ENCODE measurements at regions not wholly inside any gene's neighbourhood (a gene's known extent, or its start where the extent isn't known, plus 50 kb on each side); places are given as distances from the start of the nearest gene placed in this dataset.
"Not testable (repeated sequence)": the region's sequence is repeated elsewhere in the genome, so short reads cannot be mapped to it uniquely, and the experiment has no call there.

DNA sequence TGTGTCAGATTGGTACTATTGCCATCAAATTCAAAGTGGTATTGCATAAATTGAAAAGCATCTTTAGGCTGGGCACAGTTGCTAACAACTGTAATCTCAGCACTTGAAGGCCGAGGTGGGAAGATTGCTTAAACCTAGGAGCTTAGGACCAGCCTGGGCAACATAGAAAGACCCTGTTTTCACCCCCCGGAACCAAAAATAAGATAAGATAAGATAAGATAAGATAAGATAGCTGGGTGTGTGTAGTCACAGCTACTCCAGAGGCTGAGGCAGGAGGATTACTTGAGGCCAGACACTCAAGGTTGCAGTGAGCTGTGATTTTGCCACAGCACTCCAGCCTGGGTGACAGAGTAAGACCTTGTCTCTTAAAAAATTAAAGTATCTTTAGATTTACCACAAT, 297.9 kb upstream of the SEMA6A start:
- no peak for DNase-seq (ENCODE audit: low read depth)
- no peak for TF ChIP-seq CTCF (IDR thresholded peaks at IDR 0.05; ENCODE audit: insufficient read depth, low read length, poor library complexity, severe bottlenecking)
- Histone ChIP-seq H3K36me3 (ENCODE audit: control insufficient read depth, insufficient read depth, low read length) (no peaks in the 10 kb centered on the region), H3K27me3 (ENCODE audit: control insufficient read depth, insufficient read depth, low read length) (no peaks in the 10 kb centered on the region), H3K4me3 (ENCODE audit: low read depth, low read length) (no peak overlapping the region)

DNA sequence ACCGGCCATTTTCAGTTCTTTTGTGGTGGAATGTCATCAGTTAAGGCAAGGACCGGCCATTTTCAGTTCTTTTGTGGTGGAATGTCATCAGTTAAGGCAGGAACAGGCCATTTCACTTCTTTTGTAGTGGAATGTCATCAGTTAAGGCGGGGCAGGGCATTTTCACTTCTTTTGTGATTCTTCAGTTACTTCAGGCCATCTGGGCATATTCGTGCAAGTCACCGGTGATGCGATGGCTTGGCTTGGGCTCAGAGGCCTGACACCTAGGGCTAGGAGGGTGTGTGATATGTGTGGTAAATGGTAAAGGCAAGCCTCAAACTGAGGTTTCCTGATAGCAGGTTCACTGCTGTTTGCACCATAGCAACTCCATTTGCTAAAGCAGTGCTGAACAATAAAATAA, 293.2 kb upstream of the SEMA6A start:
- not testable (repeated sequence) for H3K4me3 ChIP-seq (ENCODE audit: low read depth, low read length); H3K27me3 ChIP-seq (ENCODE audit: control insufficient read depth, insufficient read depth, low read length); H3K36me3 ChIP-seq (ENCODE audit: control insufficient read depth, insufficient read depth, low read length); DNase-seq (ENCODE audit: low read depth)

DNA sequence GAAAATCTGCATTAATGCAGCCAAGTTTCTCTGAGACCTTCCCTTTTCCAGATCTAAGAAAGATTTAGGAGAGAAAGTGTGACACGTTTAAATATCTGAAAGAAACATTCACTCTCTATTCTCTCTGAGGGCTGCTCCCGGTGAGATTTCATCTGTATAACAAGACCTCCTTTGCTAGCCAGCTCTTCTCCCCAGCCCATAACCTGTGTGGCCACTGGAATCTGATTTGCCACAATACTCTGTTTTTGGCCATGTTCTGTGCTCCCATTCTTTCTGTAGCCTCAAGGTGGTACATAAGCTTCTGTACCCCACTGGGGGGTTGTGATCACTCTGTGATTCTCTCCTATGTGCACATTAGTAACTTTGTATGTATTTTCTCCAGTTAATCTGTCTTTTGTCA, 291.0 kb upstream of the SEMA6A start:
- Histone ChIP-seq H3K27me3 (ENCODE audit: control insufficient read depth, insufficient read depth, low read length) (no peaks in the 10 kb centered on the region), H3K36me3 (ENCODE audit: control insufficient read depth, insufficient read depth, low read length) (no peaks in the 10 kb centered on the region), H3K4me3 (ENCODE audit: low read depth, low read length) (no peak overlapping the region)
- DNase-seq (ENCODE audit: low read depth): no peak
- TF ChIP-seq CTCF (IDR thresholded peaks at IDR 0.05; ENCODE audit: insufficient read depth, low read length, poor library complexity, severe bottlenecking): no peak

DNA sequence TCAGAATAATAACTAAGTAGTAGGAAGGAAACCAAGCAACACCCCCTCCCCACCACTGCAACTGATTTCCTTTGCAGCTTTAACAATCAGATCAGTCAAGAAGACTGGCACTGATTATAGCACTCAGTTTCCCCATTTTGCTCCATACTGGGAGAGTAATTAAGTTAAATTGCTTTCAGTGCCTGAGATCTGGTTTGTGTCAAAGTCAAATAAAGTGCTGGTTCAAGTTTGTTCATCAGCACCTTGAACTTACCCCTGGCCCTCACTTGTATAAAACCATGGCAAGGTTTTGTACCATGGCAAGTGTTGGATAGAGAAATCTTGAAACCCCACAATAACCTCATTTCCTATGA, 290.2 kb upstream of the SEMA6A start:
- H3K4me3 ChIP-seq (ENCODE audit: low read depth, low read length): no peak overlapping the region
- no peak for TF ChIP-seq CTCF (IDR thresholded peaks at IDR 0.05; ENCODE audit: insufficient read depth, low read length, poor library complexity, severe bottlenecking)
- no peaks in the 10 kb centered on the region for H3K27me3 ChIP-seq (ENCODE audit: control insufficient read depth, insufficient read depth, low read length)
- H3K36me3 ChIP-seq (ENCODE audit: control insufficient read depth, insufficient read depth, low read length): no peaks in the 10 kb centered on the region
- DNase-seq (ENCODE audit: low read depth): no peak

DNA sequence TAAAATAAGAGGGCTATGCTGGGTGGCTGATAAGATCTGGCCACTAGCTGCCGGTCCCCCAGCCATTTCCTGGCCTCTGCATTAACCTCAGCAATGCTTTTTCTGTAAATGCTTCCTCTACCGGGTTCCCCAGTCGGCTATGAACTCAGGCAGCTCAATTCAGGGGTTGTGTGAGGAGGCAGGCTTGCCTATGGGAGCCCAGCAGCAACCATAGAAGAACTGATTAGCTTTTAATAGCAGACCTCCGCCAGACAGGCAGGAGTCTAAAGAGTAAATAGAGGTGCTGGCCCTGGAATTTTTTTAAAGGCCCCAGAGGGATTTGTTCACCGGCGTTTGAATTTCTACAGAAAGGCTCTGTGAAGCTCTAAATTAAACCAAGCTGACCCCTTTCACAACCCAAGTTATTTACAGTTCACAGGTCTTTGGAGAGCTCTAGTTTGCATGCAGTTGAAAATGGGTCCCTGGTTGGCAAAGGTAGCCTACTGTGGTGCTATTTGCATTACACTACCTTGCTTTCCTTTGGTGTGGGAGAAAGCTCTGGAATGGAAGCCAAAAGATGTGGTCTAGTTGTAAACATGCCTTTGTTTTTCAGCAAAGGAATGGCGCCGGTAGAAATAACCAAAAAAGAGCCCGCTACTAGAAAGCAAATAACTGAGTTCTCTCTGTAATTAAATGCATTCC, 289.7 kb upstream of the SEMA6A start:
- H3K27me3 ChIP-seq (ENCODE audit: control insufficient read depth, insufficient read depth, low read length): no peaks in the 10 kb centered on the region
- H3K36me3 ChIP-seq (ENCODE audit: control insufficient read depth, insufficient read depth, low read length): no peaks in the 10 kb centered on the region
- no peak overlapping the region for H3K4me3 ChIP-seq (ENCODE audit: low read depth, low read length)
- DNase-seq (ENCODE audit: low read depth): no peak
- TF ChIP-seq CTCF (IDR thresholded peaks at IDR 0.05; ENCODE audit: insufficient read depth, low read length, poor library complexity, severe bottlenecking): no peak

DNA sequence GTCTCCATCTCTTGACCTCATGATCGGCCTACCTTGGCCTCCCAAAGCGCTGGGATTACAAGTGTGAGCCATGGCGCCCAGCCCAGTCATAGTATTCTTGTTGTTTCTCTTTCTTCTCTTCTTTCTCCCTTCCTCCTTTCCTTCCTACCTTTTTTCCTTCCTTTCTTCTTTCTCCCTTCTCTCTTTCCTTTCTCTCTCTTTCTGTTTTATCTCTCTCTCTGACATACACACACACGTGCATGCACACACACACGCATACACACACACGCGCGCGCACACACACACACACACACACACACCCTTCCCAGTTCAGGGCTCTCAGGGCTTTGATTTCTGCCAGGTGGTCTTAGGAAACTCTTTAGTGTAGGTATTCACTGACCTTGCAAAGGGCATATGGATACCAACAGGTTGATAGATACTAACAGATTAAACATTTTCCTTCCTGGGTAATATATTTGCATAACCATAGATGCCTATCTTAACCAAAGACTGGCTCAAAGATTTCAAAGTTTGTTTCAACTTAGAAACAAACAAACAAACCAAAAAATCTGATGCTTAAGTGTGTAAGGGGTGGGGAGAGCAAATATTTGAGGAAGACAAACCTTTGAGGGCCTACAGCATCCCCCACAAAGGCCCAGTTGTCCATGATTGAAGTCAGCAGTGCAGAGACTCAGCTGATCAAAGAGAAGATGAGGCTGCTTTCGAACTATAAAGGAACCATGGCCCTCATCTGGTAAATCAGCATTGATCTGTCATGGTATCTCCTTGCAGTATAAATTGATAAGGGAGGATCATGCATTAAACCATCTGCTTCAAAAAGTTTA, 288.2 kb upstream of the SEMA6A start:
- no peaks in the 10 kb centered on the region for H3K36me3 ChIP-seq (ENCODE audit: control insufficient read depth, insufficient read depth, low read length)
- no peak overlapping the region for H3K4me3 ChIP-seq (ENCODE audit: low read depth, low read length)
- no peak for TF ChIP-seq CTCF (IDR thresholded peaks at IDR 0.05; ENCODE audit: insufficient read depth, low read length, poor library complexity, severe bottlenecking)
- DNase-seq (ENCODE audit: low read depth): no peak
- no peaks in the 10 kb centered on the region for H3K27me3 ChIP-seq (ENCODE audit: control insufficient read depth, insufficient read depth, low read length)

Data from kidney epithelial cell (primary cell).